Small intestine (tissue), 7 donors: ENCODE measurements at regions not wholly inside any gene's neighbourhood (a gene's known extent, or its start where the extent isn't known, plus 50 kb on each side); places are given as distances from the start of the nearest gene placed in this dataset.
"Not testable (repeated sequence)": the region's sequence is repeated elsewhere in the genome, so short reads cannot be mapped to it uniquely, and the experiment has no call there.

Experiments
- DNase-seq, 2 donors: peaks; one replicate each; pipeline versions ENCODE4 v3.0.0 to v3.0.0-alpha.2; 2013
- FAIRE-seq: peaks from 2 replicates; lab custom pipeline; 2012; peaks lifted over from hg19 to GRCh38; lab: Jason Lieb, UNC
- H3K27ac ChIP-seq, 3 donors: one replicate each; pipeline ENCODE4 v1.5.1; 2013; ENCODE audit warnings: low read length in 2 of 3, mild to moderate bottlenecking in 2 of 3, control low read depth in 1 of 3, inconsistent platforms in 1 of 3, low read depth in 1 of 3, moderate library complexity in 1 of 3
- H3K27me3 ChIP-seq, 3 donors: one replicate each; pipeline ENCODE4 v1.6.1; 2013; ENCODE audit warnings: low read length in 3 of 3, inconsistent platforms in 1 of 3; ENCODE audit not compliant: control insufficient read depth in 3 of 3, insufficient read depth in 3 of 3
- H3K36me3 ChIP-seq, 3 donors: one replicate each; pipeline ENCODE4 v1.6.1; 2013; ENCODE audit warnings: low read length in 3 of 3, inconsistent platforms in 1 of 3, low read depth in 1 of 3, mild to moderate bottlenecking in 1 of 3, moderate library complexity in 1 of 3; ENCODE audit not compliant: control insufficient read depth in 3 of 3, insufficient read depth in 2 of 3
- H3K4me1 ChIP-seq, 3 donors: one replicate each; pipeline ENCODE4 v1.6.1; 2013; ENCODE audit warnings: low read length in 2 of 3, inconsistent platforms in 1 of 3, low read depth in 1 of 3, mild to moderate bottlenecking in 1 of 3, moderate library complexity in 1 of 3; ENCODE audit not compliant: control insufficient read depth in 3 of 3, insufficient read depth in 2 of 3
- H3K4me3 ChIP-seq, 3 donors: one replicate each; pipeline ENCODE4 v1.5.1; 2013; ENCODE audit warnings: low read length in 3 of 3, control low read depth in 1 of 3, inconsistent platforms in 1 of 3, low read depth in 1 of 3, mild to moderate bottlenecking in 1 of 3, moderate library complexity in 1 of 3
- H3K9me3 ChIP-seq, 2 donors: one replicate each; pipeline ENCODE4 v1.6.1; 2013; ENCODE audit warnings: low read depth in 1 of 2, low read length in 1 of 2; ENCODE audit not compliant: control insufficient read depth in 2 of 2, insufficient read depth in 1 of 2
- WGBS, 3 donors: extraction: QIAGEN DNeasy Blood & Tissue Kit; methylation state at CpG; one replicate each; pipeline ENCODE4 v1.1.7; 2013; 5-methylcytosine and 5-hydroxymethylcytosine counted together
- donor health status: healthy with polysubstance abuse.
- donor health status: control.
- donor health status: control.
- donor health status: Bipolar disorder and iron deficiency.
- donor health status: healthy.

DNA sequence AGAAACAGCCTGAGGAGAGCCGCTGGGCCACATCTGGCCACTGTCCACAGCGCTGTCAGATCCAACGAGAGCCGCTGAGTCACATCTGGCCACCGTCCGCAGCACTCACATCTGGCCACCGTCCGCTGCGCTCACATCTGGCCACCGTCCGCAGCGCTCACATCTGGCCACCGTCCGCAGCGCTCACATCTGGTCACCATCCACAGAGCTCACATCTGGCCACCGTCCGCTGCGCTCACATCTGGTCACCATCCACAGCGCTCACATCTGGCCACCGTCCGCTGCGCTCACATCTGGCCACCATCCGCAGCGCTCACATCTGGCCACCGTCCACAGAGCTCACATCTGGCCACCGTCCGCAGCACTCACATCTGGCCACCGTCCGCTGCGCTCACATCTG, 549.3 kb upstream of the B3GAT1 start:
- H3K4me1 ChIP-seq, DNase-seq, H3K9me3 ChIP-seq, FAIRE-seq, H3K36me3 ChIP-seq, H3K4me3 ChIP-seq, H3K27ac ChIP-seq, H3K27me3 ChIP-seq: not testable (repeated sequence)
- WGBS, 3 donors = 90 to 97% (median 93%) methylated on average over 30 of the region's 30 CpGs

DNA sequence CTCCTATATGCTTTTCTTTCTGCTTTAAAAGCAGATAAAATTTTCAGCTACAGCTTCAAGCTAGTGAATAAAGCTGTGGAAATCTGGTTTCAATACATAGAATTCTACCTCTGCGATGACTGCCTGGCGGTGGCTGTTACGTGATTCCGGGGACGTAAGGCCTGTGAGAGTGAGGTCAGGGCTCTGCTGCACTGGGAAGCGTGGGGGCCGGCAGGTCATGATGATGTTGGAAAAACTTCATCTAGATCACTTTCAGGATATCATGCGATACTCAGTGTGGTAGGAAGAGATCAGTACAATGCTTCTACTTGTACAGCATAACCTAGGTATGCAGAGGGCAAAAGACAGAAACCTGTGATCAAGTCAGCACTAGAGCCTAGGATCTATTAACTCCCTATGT, 546.8 kb upstream of the B3GAT1 start:
- DNase-seq = no peak
- no peak for FAIRE-seq
- WGBS, 3 donors = 93 to 95% (median 94%) methylated on average over 8 of the region's 8 CpGs
- no peaks in the 10 kb centered on the region for H3K36me3 ChIP-seq
- H3K27me3 ChIP-seq = peaks cover 0 to 3% (median 0%) of the 10 kb centered on the region in 3 donors
- no peaks in the 10 kb centered on the region for H3K4me1 ChIP-seq
- H3K27ac ChIP-seq = no peak overlapping the region
- no peaks in the 10 kb centered on the region for H3K9me3 ChIP-seq
- no peak overlapping the region for H3K4me3 ChIP-seq

DNA sequence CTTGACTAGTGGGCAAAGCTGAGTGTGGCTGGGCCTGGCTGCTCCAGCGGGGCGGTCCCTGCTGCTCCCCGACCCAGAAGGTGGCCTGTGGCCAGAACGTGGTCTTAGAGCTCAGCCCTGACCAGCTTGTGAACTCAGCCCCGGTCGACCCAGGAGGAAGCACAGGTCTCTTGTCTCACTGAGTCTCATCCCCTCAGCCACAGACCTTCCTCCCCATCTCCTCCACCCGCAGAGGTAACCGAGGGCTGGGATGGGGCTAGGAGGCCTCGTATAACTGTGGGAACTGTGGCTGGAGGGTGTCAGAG, 546.2 kb upstream of the B3GAT1 start:
- no peaks in the 10 kb centered on the region for H3K9me3 ChIP-seq
- H3K4me1 ChIP-seq = no peaks in the 10 kb centered on the region
- no peak overlapping the region for H3K4me3 ChIP-seq
- H3K36me3 ChIP-seq = no peaks in the 10 kb centered on the region
- FAIRE-seq (no peak), DNase-seq (no peak)
- H3K27ac ChIP-seq = no peak overlapping the region
- H3K27me3 ChIP-seq = peaks cover 0 to 3% (median 0%) of the 10 kb centered on the region in 3 donors
- WGBS, 3 donors = 77 to 87% (median 84%) methylated on average over 9 of the region's 9 CpGs

DNA sequence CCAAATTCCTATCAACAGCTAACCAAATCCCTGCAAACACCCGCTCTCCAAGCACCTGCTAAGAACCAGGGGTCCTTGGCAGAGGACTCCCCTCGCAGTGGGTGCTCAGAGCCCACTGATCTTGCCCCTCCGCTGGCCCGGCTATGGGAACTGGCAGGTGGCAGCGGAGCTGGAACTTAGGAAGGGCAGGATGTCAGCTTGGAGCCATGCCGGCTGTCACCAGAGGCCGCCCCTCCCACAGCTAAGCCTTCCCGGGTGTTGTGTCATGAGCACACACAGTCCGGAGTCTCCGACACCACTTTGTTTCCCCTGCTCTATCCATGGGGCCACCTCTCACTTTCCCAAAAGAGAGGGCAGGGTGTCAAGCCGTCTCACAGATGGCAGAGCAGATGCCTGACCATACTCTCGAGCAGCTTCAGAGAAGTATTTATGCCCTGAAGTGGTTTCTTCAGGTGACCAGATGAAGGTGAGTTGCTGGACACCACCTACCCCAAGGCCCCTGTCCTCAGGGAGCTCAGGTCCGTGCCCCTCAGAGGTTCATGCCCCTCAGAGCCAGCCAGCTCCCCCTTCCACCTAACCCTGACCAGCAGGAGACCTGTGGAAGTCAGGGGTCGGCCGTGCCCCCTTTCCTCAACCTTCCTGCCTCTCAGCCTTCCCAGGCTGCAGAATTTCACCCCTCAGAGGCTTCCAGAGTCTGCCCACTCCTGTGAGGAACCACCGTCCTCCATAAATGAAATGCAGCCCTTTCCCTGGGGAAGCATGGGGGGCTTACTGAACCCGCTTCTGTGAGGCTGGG, 545.7 kb upstream of the B3GAT1 start:
- Histone ChIP-seq H3K4me1 (no peaks in the 10 kb centered on the region), H3K27ac (no peak overlapping the region), H3K9me3 (no peaks in the 10 kb centered on the region), H3K36me3 (no peaks in the 10 kb centered on the region), H3K4me3 (no peak overlapping the region), H3K27me3 (peaks cover 0 to 3% (median 0%) of the 10 kb centered on the region in 3 donors)
- no peak for DNase-seq
- FAIRE-seq = no peak
- WGBS, 3 donors = 73 to 75% (median 73%) methylated on average over 16 to 17 of the region's 17 CpGs

DNA sequence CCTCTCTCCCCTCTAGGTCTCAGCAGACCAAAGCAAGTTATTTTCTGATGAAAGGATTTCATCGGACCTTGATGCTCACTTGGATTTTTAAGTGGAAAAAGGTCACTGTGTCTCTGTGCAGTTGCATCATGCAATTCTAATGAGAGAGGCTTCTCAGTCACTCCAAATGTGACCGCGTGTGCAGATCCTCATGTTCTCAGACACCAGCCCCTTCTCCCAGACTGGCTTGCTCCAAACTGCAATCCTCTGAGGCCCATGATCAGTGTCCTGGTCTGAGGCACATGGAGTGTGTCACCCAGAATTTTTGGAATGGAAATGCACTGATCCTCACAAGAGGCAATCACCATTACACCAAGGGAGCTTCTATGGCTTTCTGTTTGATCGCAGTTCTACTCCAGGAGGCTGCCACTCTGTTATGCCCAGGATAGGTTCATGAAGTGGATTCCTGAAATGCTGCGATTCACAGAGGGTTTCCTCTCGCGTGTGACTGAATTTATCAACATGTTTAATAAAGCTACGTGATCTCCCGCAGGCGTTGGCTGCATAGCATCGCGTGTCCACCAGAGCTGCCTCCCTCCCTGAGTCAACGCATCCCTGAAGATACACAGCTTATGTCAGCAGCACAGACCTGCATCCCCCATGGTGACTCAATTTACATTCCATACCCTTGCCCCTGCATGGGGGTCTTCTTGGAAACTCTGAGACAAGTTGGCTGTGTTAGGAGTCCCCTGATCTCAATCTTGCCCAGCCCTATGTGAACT, 544.6 kb upstream of the B3GAT1 start:
- whole genome bisulfite sequencing, 3 donors = 73 to 90% (median 84%) methylated on average over 13 of the region's 13 CpGs
- DNase-seq (no peak), FAIRE-seq (no peak)
- H3K4me3 ChIP-seq = no peak overlapping the region
- peaks cover 0 to 3% (median 0%) of the 10 kb centered on the region in 3 donors for H3K27me3 ChIP-seq
- no peaks in the 10 kb centered on the region for H3K4me1 ChIP-seq
- no peak overlapping the region for H3K27ac ChIP-seq
- H3K36me3 ChIP-seq = no peaks in the 10 kb centered on the region
- H3K9me3 ChIP-seq = no peaks in the 10 kb centered on the region

DNA sequence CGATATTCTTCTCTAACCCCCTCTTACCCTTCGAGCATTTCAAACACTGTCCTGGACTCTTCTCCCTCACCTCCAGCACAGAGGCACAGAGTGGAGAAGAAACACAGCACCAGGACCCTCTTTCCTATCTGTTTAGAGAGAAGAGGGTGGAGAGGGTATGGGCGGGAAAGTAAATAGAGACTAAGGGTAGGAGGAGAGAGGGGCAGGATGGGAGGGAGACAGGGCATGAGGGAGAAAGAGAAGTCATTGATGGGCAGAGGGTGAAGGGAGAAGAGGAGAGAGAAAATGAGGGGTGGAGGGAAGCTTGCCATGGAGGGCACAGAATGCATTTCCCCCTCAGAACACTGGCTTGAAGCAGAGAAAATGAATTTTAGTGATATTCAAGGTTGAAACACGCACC, 543.9 kb upstream of the B3GAT1 start:
- H3K9me3 ChIP-seq, DNase-seq, FAIRE-seq, H3K4me1 ChIP-seq, H3K27me3 ChIP-seq, H3K4me3 ChIP-seq, H3K36me3 ChIP-seq, H3K27ac ChIP-seq: not testable (repeated sequence)
- WGBS, 3 donors = 73 to 86% (median 81%) methylated on average over 4 of the region's 4 CpGs

DNA sequence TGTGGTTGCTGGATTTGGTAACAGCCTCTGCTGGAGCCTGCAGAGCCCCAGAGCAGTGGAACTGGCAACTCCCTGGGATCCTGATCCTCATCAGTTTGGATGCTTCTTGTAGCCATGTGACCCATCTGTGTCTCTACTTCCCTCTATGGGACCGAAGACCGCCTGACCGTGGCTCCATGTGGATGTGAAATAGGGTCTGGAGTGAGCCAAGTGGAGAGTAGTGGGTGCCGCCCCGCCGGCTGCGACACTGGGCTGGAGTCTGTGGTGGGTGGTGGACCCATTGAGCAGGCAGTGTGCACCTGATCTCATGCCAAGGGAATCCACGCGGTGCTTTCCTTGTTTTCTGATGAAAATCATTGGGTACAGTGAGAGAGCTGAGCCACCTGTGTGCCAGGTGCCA, 543.2 kb upstream of the B3GAT1 start:
- H3K4me3 ChIP-seq = no peak overlapping the region
- FAIRE-seq = no peak
- H3K27ac ChIP-seq = no peak overlapping the region
- no peaks in the 10 kb centered on the region for H3K4me1 ChIP-seq
- no peak for DNase-seq
- no peaks in the 10 kb centered on the region for H3K36me3 ChIP-seq
- peaks cover 0 to 3% (median 0%) of the 10 kb centered on the region in 3 donors for H3K27me3 ChIP-seq
- H3K9me3 ChIP-seq = no peaks in the 10 kb centered on the region
- WGBS, 3 donors = 68 to 82% (median 77%) methylated on average over 9 of the region's 9 CpGs

DNA sequence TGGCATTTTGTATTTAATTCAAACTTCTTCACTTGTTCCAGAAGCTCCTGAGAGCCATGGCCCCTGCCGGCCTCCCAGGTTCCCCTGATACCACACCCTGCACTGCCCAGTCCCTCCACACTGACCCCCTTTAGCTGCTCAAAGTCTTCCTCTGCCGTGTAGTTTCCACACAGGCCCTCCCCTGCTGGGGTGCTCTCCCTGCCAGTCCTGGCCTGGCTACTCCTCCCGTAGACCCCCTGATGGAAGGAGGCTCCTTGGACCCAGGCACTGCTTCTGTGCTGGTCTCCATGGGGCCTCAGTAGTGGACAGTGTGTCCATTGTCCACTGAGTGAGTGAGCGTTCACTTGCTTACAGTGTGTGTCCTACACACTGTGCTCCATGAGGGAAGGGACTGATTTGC, 542.4 kb upstream of the B3GAT1 start:
- H3K27me3 ChIP-seq, FAIRE-seq, H3K4me3 ChIP-seq, H3K9me3 ChIP-seq, H3K27ac ChIP-seq, H3K4me1 ChIP-seq, H3K36me3 ChIP-seq, DNase-seq: not testable (repeated sequence)
- WGBS, 3 donors = 78 to 87% (median 85%) methylated on average over 4 of the region's 4 CpGs
